Osteoblast (primary cell): ENCODE measurements at regions not wholly inside any gene's neighbourhood (a gene's known extent, or its start where the extent isn't known, plus 50 kb on each side); places are given as distances from the start of the nearest gene placed in this dataset.

Experiments used
- DNase-seq: peaks from one replicate; pipeline ENCODE4 v3.0.0; 2011; ENCODE audit warnings: low spot score, mixed read lengths; ENCODE audit not compliant: insufficient read length; ENCODE audit errors: missing footprints
- H2AFZ ChIP-seq: 2 replicates; pipeline ENCODE4 v1.6.0; 2011; ENCODE audit warnings: mild to moderate bottlenecking, low read length
- H3K27ac ChIP-seq: 2 replicates; pipeline ENCODE4 v1.5.1; 2011; ENCODE audit warnings: mild to moderate bottlenecking, low read depth, low read length, moderate library complexity
- H3K27me3 ChIP-seq: 2 replicates; pipeline ENCODE4 v1.6.0; 2012; ENCODE audit warnings: mild to moderate bottlenecking, control low read depth, inconsistent platforms, low read length, moderate library complexity; ENCODE audit not compliant: insufficient read depth
- H3K36me3 ChIP-seq: 2 replicates; pipeline ENCODE4 v1.5.1; 2011; ENCODE audit warnings: mild to moderate bottlenecking, low read length, control low read depth, moderate library complexity; ENCODE audit not compliant: insufficient read depth
- H3K4me1 ChIP-seq: 2 replicates; pipeline ENCODE4 v1.5.1; 2011; ENCODE audit warnings: mild to moderate bottlenecking, low read length, control low read depth, moderate library complexity; ENCODE audit not compliant: insufficient read depth
- H3K4me2 ChIP-seq: 2 replicates; pipeline ENCODE4 v1.6.0; 2011; ENCODE audit warnings: mild to moderate bottlenecking, low read length; ENCODE audit not compliant: insufficient read depth
- H3K4me3 ChIP-seq: fragments of 200-600 bp; sonication (generic); 3 replicates; pipeline ENCODE4 v1.5.1; 2012; ENCODE audit warnings: mild to moderate bottlenecking, low read length, inconsistent platforms; ENCODE audit not compliant: insufficient read depth
- H3K79me2 ChIP-seq: 2 replicates; pipeline ENCODE4 v1.6.0; 2012; ENCODE audit warnings: mild to moderate bottlenecking, low read length, control low read depth, inconsistent platforms; ENCODE audit not compliant: insufficient read depth
- H3K9me3 ChIP-seq: 2 replicates; pipeline ENCODE4 v1.5.1; 2011; ENCODE audit warnings: low read depth, low read length, control low read depth
- H4K20me1 ChIP-seq: 2 replicates; pipeline ENCODE4 v1.6.0; 2012; ENCODE audit warnings: mild to moderate bottlenecking, low read length, control low read depth; ENCODE audit not compliant: insufficient read depth
- TF ChIP-seq, protein P1 (sequence below): IDR thresholded peaks from 2 replicates; pipeline ENCODE4 v1.5.1; 2011; ENCODE audit warnings: mild to moderate bottlenecking, low read depth, low read length, moderate library complexity; ENCODE audit errors: extremely low read depth

GRCh38 chrX:69031181-69031580 is 134.1 kb downstream of the PJA1 start:
- TF ChIP-seq, protein P1, sequence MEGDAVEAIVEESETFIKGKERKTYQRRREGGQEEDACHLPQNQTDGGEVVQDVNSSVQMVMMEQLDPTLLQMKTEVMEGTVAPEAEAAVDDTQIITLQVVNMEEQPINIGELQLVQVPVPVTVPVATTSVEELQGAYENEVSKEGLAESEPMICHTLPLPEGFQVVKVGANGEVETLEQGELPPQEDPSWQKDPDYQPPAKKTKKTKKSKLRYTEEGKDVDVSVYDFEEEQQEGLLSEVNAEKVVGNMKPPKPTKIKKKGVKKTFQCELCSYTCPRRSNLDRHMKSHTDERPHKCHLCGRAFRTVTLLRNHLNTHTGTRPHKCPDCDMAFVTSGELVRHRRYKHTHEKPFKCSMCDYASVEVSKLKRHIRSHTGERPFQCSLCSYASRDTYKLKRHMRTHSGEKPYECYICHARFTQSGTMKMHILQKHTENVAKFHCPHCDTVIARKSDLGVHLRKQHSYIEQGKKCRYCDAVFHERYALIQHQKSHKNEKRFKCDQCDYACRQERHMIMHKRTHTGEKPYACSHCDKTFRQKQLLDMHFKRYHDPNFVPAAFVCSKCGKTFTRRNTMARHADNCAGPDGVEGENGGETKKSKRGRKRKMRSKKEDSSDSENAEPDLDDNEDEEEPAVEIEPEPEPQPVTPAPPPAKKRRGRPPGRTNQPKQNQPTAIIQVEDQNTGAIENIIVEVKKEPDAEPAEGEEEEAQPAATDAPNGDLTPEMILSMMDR, result peak; percentile 29
- H3K27ac ChIP-seq, result no peak overlapping the region
- no peaks in the 10 kb centered on the region for H3K9me3 ChIP-seq
- peaks cover 30% of the 10 kb centered on the region for H3K27me3 ChIP-seq
- H3K36me3 ChIP-seq, result no peaks in the 10 kb centered on the region
- H4K20me1 ChIP-seq, result no peaks in the 10 kb centered on the region
- no peak overlapping the region for H2AFZ ChIP-seq
- DNase-seq, result peak; percentile 58
- no peak overlapping the region for H3K4me3 ChIP-seq
- H3K4me1 ChIP-seq, result no peaks in the 10 kb centered on the region
- H3K4me2 ChIP-seq, result no peak overlapping the region
- no peaks in the 10 kb centered on the region for H3K79me2 ChIP-seq

GRCh38 chrX:69029771-69030170 is 135.5 kb downstream of the PJA1 start:
- Histone ChIP-seq H2AFZ (no peak overlapping the region), H3K27me3 (peaks cover 18% of the 10 kb centered on the region), H3K36me3 (no peaks in the 10 kb centered on the region), H4K20me1 (no peaks in the 10 kb centered on the region), H3K4me2 (no peak overlapping the region), H3K9me3 (no peaks in the 10 kb centered on the region), H3K4me1 (peaks cover 3% of the 10 kb centered on the region), H3K4me3 (no peak overlapping the region), H3K79me2 (no peaks in the 10 kb centered on the region), H3K27ac (no peak overlapping the region)
- DNase-seq, result no peak
- TF ChIP-seq, protein P1, result no peak

DNA sequence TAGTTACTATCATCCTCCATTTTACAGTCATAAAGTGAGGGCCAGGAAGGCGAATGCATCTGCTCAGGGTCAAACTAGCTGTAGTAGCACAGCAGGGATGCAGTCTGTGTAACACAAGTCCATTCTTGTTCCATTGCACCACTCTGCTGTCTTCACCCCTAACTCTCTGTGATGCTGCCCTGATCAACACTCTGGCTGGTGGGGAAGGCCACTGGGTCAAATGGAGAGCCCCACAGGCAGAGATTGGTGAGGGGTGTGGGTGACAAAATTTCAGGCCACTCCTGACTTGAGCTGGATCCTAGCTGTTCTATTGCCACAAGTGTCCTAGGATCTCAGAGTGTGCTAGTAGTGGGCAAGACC is 136.5 kb downstream of the PJA1 start:
- Histone ChIP-seq H3K27me3 (peaks cover 18% of the 10 kb centered on the region), H3K4me2 (no peak overlapping the region), H3K27ac (no peak overlapping the region), H3K9me3 (no peaks in the 10 kb centered on the region), H2AFZ (no peak overlapping the region), H3K36me3 (no peaks in the 10 kb centered on the region), H3K4me1 (peaks cover 3% of the 10 kb centered on the region), H4K20me1 (no peaks in the 10 kb centered on the region), H3K4me3 (no peak overlapping the region), H3K79me2 (no peaks in the 10 kb centered on the region)
- TF ChIP-seq, protein P1, result no peak
- no peak for DNase-seq

GRCh38 chrX:69028006-69028760 is 137.1 kb downstream of the PJA1 start:
- H3K27me3 ChIP-seq, result peaks cover 18% of the 10 kb centered on the region
- H4K20me1 ChIP-seq, result no peaks in the 10 kb centered on the region
- H3K4me3 ChIP-seq, result no peak overlapping the region
- no peaks in the 10 kb centered on the region for H3K9me3 ChIP-seq
- peaks cover 3% of the 10 kb centered on the region for H3K4me1 ChIP-seq
- H3K27ac ChIP-seq, result no peak overlapping the region
- H2AFZ ChIP-seq, result no peak overlapping the region
- peak; percentile 55 for DNase-seq
- H3K4me2 ChIP-seq, result no peak overlapping the region
- no peaks in the 10 kb centered on the region for H3K79me2 ChIP-seq
- TF ChIP-seq, protein P1, result no peak
- no peaks in the 10 kb centered on the region for H3K36me3 ChIP-seq
